HG03135 (cell line): ENCODE measurements at regions not wholly inside any gene's neighbourhood (a gene's known extent, or its start where the extent isn't known, plus 50 kb on each side); places are given as distances from the start of the nearest gene placed in this dataset.
"Not testable (repeated sequence)": the region's sequence is repeated elsewhere in the genome, so short reads cannot be mapped to it uniquely, and the experiment has no call there.

ENCODE experiments used
- ATAC-seq: cut with Tn5 transposase; IDR thresholded peaks from one replicate; pipeline ENCODE4 v1.9.1; 2021; ENCODE audit warnings: mild to moderate bottlenecking, moderate library complexity; ENCODE audit not compliant: unreplicated experiment

- ATAC-seq: not testable (repeated sequence)
These were observed 159.9 kb upstream of the NR2F2 start for GRCh38 chr15:96170616-96170978.

DNA sequence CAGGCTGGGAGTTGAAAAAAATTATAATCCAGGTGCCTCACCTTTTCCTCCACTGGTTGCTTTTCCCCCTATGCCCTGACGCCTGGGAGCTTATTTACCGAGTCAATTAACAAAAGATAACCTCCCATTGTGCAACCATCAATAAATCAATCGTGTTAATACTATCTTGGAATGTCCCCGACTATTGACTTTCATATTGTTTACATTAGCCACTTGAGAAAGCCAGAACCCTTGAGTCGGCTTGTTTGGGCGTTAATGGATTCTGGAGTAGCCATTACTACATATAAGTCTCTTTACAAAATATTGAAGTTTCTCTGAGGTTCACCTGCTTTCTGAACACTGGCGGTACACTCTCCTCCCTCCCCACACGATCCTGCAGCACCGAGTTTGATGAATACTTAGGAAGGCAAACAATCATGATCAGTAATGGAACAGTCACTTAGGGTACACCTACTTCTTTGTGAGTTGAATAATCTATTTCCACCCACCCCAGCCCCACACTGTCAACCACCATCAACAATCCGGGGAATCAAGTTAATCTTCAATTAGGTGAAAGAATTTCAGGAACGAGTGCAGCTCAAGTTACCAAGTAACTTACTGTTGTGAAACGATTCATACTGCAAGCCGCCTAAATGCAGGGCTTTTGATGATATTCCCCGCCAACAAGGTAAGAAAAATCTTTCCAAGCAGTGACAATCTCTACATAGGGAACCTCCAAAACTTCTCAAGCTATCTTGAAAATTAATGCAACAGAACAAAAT lies 159.3 kb upstream of the NR2F2 start:
- no peak for ATAC-seq

- no peak for ATAC-seq
These were observed 158.6 kb upstream of the NR2F2 start for GRCh38 chr15:96171853-96172296.

DNA sequence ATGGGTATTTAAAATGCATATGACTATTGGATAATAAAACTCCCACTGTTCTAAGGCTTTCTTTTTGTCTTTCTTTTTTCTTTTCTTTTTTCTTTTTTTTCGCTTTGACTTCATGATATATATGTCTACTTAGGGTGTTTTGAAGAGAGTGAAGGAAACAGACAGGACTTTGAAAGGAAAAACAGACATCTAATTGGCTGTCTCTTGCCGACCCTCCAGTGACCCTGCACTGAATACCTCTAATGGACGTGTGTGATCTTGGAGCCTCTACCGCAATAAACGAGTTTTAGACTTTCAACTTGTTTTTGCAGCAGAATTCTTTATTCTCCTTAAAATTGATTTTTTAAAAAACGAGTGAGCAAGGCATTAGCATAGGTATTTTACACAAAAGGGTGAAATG lies 158.1 kb upstream of the NR2F2 start:
- no peak for ATAC-seq

- no peak for ATAC-seq
These were observed 153.7 kb upstream of the NR2F2 start for GRCh38 chr15:96176831-96177230.

GRCh38 chr15:96177279-96177678 lies 153.2 kb upstream of the NR2F2 start:
- ATAC-seq: no peak

- no peak for ATAC-seq
These were observed 150.3 kb upstream of the NR2F2 start for GRCh38 chr15:96180087-96180748.

DNA sequence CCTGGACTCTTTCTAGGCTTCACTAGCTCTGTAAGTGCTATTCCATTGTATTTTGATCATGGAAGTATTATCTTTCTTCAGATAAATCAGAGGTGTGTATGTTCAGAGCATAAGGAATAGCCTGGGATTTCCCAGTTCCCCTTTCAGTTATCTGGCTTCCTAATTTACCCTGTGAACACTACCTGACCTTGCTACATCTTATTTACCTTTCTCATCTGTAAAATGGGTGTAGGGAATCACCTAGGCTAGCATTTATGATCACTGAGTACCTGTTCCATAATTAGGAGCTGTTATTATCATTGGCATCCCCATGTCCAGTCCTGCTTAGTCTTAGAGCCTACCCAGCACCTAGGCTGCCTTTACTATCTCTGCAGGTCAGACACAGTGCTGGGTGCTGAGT lies 149.3 kb upstream of the NR2F2 start:
- no peak for ATAC-seq

GRCh38 chr15:96181873-96182301 lies 148.6 kb upstream of the NR2F2 start:
- ATAC-seq: no peak

DNA sequence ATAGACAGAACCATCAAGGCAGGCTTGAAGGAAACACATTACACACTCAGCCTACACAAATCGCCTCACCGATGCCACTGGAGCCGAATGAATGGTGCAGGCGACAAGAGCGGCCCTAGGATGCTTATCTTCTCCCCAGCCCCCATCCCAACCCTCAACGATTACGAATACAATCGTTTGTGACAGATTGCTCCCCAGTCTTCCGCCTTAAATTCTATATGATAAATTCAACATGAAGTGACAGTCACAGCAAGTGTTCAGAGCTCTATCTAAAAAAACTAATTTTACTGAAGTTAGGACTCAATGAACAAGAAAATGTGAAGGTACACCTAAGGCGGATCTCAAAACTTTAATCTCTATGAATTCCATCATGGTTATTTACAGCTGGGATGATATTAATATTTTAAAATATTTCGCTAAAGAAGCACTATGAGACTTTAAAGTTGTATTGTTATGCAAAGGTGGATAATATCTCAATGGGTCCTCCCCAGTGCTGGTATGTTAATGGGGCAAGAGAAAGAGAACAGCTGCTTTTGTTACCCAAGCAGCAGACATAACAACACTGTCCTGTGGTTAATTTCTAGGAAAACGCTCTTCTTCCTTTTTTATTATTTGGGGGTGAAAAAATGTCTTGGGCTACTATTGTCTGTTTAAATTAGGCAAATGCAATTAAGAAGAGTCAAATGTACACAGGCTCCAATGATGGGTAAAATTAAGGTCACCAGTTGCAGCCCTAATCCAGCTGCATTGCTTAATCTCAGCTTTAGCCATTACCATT lies 147.6 kb upstream of the NR2F2 start:
- no peak for ATAC-seq

DNA sequence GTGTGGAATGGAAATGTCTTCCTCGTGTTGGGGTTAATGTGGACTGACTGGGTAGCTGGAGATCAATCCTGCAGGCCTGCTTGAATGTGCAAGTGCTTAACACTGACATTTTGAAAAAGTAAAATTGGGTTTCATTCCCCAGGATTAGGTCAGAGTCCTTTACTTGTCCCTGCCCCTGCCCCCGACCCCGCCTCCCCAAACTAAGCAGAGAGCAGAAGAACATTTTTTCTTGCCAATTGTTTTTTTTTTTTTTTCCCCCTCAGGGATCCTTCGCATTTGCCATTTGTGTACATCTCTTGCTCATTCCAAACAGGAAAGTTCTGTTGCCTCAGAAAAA lies 147.0 kb upstream of the NR2F2 start:
- no peak for ATAC-seq

DNA sequence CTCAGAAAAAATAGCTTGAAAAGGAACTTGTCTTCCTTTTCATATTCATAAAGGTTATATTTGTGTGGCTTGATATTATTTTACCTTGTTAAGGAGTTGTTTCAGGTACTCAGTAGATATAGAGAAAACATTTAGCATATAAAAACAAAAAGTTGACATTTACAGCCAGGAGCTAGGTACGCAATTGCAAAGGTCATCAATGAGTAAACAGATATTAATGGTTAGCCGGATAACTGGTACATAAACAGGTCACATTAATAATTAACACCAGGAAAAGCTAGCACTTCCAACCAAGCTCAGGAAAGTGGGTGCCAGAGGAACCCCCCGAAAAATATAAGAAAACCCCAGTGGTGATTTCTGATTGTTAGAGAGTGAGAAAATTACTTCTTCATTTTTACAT lies 146.6 kb upstream of the NR2F2 start:
- no peak for ATAC-seq

DNA sequence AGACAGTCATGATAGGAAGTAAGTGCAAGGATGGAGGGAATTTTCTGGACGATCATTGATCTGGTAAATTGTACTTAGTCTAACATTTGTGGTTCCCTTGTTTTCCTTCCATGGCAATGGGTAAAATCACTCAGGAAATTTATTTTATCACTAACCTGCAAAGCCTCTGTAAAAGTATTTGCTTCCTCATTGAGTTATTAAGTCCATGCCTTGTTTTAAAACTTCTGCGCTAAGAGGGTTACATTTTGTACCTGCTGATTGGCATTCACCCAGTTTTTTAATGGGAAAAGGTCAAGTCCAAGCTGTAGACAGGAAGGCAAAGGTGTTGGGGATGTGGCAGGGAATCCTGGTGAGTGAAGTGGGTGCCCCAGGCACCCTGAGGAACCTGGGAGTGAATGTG lies 146.2 kb upstream of the NR2F2 start:
- no peak for ATAC-seq

- ATAC-seq: no peak
These were observed 144.4 kb upstream of the NR2F2 start for GRCh38 chr15:96186105-96186504.

- ATAC-seq: no peak
These were observed 142.9 kb upstream of the NR2F2 start for GRCh38 chr15:96187341-96188305.

GRCh38 chr15:96197721-96198120 lies 132.8 kb upstream of the NR2F2 start:
- ATAC-seq: no peak

GRCh38 chr15:96199111-96199510 lies 131.4 kb upstream of the NR2F2 start:
- no peak for ATAC-seq

GRCh38 chr15:96200357-96200967 lies 130.0 kb upstream of the NR2F2 start:
- ATAC-seq: no peak

DNA sequence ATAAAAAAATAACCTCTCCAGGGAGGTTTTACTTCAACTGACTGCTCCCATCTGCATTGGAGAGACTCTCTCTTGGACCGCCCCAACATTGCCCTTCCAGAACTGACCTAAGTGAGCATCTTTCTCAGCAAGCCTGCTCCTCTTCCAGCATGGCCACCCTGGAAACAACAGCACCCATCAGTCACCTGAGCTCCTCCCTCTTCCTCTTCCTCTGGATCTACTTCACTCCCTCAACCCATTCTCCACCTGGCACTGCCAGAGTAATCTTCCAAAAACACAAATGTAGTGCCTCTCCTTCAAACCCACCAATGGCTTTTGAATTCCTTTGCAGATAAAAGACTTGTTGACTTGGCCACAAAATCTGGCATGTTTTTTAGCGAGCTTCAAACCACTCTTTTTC lies 128.8 kb upstream of the NR2F2 start:
- no peak for ATAC-seq

GRCh38 chr15:96205588-96205987 lies 124.9 kb upstream of the NR2F2 start:
- not testable (repeated sequence) for ATAC-seq
